Left renal pelvis (tissue), 4 donors: ENCODE measurements at regions not wholly inside any gene's neighbourhood (a gene's known extent, or its start where the extent isn't known, plus 50 kb on each side); places are given as distances from the start of the nearest gene placed in this dataset.
A peak's percentile ranks its signal among the peaks of the same experiment; 100 is the strongest.

Source experiments
- DNase-seq, 4 donors: peaks; one replicate each; pipeline ENCODE4 v3.0.0-alpha.2; 2013; ENCODE audit warnings: low read depth in 4 of 4, low spot score in 3 of 4

DNA sequence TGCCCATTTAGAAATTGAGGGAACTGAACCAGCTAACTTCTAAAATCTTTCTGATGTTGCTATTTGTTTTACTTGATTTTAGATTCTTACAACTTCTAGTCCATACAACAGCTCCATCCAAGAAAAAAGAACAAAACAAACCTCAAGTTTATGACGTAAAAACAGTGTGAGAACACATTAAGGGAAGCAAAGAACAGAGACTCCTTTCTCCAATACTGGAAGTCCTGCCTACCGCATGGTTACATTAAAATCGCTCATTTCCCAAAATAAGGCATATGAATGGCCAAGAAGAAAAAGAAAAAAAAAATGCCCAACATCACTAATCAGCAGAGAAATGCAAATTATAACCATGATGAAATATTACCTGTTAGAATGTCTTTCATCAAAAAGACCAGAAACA lies 110.0 kb downstream of the TRIB2 start:
- DNase-seq = no peak

DNA sequence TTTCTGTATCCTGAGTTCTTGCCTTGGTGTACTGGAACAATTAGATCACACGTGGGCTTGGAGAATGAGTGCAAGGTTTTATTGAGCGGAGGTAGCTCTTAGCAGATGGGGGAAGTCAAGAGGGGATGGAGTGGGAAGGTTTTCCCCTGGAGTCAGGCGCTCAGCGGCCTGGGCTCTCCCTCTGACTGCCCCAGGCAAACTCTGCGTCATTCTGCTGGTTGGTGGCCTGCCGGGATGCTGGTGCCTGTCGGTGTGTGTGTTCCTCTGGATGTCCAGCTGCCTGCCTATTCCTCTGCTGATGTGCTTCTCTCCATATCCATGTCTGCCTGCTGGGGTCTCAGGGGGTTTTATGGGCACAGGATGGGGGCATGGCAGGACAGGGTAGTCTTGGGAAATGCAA lies 111.0 kb downstream of the TRIB2 start:
- no peak for DNase-seq

DNA sequence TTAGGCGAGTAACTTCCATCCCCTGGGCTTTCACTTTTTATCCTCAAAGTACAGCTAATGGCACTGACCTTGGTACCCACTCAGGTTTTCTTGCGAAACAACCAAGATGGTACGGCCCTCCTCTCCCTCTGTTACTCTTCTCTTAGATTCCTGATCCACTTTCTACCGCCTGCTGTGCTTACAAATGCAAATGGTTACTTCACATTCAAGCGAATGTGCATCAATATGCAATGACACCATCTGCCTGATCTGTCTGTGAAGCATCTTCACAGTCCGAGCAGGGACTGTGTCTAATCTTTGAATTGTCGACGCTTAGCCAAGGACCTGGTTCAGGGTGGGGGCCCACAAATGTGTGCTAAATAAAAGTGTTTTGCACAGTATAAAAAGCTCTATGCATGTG lies 112.2 kb downstream of the TRIB2 start:
- no peak for DNase-seq

DNA sequence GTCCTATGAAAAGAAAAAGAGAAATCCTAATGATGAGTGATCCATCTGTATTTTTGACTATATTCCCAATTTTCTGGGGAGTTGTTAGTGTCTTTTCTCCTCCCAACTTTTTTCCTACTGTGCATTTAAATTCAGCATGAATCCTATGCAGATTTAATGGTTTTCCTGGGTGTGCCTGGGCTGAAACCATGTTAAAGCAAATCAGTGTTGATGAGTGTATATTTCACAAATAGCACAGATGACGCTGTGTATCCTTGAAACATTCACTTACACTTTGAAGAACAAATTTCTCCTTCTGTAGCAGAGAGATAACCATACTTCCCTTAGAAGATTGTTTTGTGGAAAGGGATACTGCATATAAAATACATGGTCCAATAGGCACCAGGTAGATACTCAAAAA lies 114.3 kb downstream of the TRIB2 start:
- DNase-seq = no peak

DNA sequence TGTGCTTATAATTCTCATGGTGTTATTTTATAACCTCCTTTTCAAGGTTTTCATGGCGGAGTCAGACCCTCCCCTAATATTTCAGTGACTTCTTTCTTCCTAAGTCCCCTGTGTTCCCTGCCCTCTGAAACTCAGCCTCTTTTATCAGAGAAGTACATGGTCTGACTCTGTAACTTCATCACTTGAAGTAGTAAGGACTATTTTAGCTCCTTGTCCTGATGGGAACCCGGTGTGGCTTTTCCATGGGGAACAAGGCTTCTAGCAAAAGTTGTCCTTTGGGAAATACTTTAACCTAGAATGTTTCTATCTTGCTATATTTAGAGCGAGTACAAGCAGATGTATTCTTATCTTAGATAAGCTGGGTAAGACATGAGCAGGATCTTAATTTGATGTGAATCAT lies 117.5 kb downstream of the TRIB2 start:
- DNase-seq = no peak

DNA sequence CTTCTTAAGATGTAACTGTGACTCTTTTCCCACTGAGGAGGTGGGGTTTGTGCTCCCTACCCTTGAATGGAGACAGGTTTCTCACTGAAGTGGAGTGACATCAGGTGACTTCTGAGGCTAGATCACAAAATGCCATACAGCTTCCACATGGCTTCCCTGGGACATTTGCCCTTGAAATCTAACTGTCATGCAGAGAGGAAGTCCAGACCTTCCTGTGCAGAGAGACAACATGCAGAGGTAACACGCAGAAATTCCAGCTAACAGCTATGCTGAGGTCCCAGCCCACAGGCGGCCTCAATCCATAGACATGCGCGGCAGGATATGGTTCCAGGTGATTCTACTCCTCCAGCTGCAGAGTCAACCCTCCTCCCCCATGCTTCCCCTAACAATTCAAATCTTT lies 119.0 kb downstream of the TRIB2 start:
- DNase-seq = no peak

DNA sequence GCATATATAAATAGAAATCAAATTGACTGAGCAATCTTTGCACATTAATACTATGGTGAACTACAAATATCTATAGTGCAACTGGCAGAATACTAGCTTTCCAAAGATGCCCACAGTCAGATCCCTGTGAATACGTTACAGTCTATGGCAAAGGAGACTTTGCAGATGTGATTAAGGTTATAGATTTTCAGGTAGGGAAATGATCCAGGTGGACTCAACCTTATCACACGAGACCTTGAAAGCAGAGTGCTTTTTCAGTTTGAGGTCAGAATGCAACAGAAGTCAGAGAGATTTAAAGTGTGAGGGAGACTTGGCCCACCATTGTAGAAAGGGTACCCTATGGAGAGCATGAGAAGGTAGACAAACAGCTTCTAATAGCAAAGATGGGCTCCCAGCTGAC lies 122.6 kb downstream of the TRIB2 start:
- DNase-seq = no peak

DNA sequence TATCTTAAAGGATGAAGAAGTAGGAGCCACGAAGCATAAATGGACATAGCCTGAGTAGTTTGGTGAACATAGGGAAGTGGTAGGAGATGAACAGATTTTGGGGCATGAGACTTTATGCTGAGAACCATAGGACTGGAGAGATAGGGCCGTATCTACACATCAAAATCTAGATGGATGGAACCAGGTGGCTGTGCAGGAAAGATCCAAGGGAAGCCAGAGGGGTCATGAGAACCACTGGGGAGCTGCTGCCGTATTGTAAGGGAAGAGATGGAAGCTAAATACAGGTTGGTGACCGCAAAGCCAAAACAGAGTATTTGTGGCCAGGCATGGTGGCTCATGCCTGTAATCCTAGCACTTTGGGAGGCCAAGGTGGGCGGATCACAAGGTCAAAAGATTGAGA lies 124.3 kb downstream of the TRIB2 start:
- DNase-seq = no peak

DNA sequence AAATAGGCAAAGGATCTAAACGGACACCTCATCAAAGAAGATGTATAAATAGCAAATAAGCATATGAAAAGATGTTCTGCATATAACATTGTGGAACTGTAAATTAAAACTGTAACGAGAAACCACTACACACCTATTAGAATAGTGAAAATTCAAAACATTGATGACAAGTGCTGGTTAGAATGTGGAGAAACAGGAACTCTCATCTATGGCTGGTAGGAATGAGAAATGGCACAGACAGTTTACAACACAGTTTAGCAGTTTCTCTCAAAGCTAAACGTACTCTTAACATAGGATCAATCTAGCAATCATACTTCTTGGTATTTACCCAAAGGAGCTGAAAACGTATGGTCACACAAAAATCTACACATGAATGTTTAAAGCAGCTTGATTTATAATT lies 126.2 kb downstream of the TRIB2 start:
- DNase-seq = no peak

DNA sequence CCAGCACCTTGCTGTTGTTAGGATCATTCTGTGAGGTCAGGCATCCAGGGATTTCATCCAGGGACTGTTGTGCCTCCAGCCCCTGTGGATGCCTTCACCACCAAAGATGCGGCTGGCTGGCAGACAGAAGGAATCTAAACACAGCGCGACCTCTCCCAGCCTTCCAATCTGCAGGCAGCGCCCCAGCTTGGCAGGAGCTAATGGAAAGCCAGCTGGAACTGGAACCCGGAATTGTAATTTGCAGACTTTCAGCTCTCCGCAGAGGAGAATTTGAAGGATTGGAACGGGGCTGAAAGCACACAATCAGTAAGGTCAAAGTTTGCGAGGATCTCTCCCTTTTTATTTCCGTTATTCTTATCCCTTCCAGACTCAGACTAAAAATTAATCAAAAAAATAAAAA lies 127.8 kb downstream of the TRIB2 start:
- DNase-seq = no peak

DNA sequence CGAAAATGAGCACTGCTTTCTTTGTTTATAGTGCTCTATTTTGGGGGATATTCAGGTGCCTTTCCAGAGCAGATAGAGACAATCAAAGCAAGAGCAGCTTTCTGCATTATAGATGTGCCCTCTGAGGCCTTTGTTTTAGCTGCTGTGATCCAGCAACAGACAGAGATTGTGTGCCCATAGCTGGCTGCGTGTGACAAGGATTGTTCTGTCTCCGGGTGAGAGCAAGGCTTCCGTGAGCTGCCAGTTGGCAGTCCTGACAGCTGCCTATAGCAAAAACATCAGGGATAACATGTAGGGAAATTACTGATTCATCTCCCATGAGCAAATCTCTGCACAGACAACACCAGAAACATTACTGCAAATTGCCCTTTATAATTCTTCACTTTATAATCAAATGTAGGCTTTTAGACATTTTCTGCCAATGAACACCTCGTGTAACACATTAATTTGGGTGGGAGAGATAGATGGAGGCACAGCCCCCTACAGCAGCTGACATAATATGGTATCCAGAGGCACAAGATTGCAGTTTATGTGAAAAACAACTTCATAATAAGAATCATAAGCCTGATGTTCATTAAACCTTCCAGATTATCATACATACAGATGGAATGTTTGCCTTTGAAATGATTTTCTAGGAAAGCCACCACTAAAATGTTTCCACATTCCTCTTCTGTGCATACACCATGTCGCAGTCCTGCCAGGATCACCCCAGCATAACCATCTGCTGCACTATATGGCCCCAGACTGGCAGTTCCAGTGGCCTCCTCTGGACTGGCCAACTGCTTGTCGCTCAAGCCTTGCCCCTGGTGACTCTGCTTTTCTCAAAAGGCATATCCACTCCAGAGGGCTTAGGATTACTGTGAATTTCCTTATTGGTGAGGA lies 131.2 kb downstream of the TRIB2 start:
- DNase-seq = no peak

DNA sequence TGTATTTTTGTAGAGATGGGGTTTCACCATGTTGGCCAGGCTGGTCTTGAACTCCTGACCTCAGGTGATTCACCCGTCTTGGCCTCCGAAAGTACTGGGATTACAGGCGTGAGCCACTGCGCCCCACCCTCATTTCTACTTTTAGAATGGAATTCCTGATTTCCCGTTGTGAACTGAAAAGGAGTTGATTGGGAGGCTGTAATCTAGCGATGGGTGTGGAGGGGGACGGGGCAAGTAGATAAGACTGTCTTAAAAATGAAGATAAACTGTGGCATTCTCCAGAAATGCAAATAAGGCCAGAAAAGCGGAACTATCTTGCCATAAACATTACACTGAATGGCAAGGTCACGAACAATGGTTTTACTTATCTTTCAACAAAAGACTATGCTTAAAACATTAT lies 135.4 kb downstream of the TRIB2 start:
- no peak for DNase-seq

DNA sequence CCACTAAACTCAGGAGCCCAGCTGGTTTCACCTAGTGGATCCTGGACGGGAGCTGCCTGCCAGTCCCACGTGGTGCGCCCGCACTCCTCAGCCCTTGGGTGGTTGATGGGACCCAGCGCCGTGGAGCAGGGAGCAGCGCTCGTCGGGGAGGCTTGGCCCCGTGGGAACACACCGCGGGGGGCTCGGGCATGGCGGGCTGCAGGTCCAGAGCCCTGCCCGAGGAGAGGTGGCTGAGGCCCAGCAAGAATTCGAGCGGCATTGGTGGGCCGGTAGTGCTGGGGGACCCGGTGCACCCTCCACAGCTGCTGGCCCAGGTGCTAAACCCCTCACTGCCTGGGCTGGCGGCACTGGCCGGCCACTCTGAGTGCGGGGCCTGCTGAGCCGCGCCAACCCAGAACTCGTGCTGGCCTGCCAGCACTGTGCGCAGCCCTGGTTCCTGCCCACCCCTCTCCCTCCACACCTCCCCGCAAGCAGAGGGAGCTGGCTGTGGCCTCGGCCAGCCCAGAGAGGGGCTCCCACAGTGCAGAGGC lies 137.3 kb downstream of the TRIB2 start:
- no peak for DNase-seq

DNA sequence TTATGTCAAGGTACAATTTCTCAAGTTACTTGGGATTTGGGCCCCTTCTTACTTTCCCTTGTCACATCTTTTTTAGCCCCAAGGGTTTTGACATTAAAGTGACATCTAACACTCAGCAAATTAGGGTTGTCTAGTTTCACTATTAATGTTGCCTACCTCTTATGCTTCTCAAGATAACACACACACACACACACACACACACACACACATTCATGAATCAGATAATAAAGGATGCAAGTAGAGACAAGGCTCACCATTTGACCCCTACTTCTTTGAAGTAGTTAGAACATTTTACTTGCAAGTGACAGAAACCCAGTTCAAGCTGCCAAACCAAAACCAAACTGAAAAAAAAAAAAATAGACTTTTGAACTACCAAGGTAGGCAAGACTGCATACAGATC lies 138.8 kb downstream of the TRIB2 start:
- DNase-seq = no peak

DNA sequence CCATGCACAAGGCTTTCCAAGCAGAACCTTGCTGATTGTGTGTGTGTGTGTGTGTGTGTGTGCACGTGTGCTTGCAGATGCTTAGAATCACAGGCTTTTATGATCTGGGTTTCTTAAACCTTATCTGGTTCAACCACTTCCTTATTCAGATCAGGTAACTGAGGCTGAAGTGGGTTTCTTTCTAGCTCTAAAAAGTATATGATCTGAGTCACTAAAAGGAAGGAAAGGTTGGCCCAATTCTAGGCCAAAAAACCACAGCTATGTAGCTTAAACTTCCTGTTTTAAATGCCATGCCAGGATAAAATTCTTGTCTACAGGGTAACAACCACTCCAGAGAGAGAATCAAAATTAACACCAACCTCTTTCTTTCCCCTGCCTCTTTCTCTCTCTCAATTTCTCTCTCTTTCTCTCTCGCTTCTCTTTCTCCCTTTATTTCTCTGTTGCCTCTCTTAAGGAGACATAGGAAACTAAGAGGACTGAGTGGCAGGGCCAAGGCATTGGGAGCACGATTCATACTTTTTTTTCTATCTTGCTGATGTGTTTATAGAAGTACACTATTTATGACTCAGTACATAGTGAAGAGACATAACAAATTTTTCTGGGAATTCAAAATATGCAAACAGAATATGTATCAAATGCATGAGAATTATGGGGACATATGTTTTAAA lies 140.3 kb downstream of the TRIB2 start:
- no peak for DNase-seq

DNA sequence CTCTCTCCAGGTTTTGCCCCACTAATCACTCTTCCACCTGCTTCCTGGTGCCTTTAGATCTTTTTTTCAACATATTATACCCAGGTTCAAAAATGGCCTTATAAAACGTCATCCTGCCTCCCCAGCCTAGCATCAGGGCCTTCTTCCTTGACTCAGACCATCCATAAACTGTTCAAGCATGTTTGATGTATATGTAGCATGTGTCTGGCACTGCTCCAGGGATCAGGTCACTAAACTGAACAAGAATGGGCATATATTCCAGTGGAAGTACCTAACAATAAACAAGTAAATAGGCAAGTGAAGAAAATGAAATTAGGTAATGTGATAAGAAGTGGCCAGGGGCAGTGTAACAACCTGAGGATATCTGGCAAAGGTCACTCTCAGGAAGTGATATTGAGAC lies 141.2 kb downstream of the TRIB2 start:
- no peak for DNase-seq

DNA sequence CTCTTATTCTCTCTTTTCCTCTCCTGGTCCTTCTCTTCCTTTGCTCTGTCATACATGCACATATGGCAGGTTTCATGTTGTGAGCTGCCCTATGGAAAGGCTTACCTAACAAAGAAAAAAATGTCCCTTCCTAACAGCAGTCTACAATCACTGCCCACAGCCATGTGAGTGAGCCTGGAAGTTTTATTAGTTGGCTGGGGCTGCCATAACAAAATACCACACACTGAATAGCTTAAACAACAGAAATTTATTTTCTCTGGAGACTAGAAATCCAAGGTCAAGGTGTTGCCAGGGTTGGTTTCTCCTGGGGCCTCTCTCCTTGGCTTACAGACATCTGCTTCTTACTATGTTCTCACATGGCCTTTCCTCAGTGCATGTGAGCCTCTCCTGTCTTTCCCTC lies 142.1 kb downstream of the TRIB2 start:
- DNase-seq = no peak

DNA sequence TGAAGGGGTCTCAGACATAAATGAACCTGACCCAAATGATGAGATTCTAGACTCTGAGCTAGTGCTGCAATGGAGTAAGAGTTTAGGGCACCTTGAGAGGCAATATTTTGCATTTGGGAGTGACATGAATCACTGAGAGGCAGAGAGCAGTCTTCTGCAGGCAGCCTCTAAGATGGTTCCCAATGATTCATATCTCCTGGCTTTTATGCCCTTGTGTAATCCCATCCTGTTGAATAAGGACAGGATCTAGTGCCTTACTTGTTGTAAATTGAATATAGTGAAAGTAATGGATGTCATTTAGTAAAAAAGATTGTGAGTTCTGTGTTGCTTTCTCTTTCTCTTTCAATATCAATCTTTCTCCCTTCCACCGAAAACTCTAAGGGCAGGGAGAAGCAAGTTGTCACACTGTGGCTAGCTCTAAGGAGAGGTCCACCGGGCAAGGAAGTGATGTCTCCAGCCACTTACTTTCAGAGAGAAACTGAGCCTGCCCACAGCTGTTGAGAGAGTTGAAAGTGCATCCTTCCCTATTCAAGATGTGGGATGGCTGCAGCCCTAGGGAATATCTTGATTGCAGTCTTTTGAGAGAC lies 144.7 kb downstream of the TRIB2 start:
- DNase-seq = no peak

DNA sequence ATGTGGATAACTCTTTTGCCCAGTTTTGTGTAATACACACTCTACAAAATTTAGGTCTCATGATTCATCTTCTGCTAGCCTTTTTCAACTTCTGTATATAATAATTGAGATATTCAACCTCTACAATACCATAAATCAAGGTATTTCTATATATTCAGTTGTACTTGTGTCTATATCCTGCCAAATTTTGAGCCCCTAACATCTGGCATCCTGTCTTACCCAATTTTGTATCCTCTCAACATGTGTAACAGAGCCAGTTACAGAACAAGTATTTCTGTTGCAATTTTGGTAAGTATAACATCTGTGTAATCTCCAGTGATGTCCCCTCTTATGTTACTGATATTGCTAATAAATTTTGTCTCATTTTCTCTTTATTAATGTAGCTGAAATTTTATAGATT lies 145.8 kb downstream of the TRIB2 start:
- DNase-seq = no peak

DNA sequence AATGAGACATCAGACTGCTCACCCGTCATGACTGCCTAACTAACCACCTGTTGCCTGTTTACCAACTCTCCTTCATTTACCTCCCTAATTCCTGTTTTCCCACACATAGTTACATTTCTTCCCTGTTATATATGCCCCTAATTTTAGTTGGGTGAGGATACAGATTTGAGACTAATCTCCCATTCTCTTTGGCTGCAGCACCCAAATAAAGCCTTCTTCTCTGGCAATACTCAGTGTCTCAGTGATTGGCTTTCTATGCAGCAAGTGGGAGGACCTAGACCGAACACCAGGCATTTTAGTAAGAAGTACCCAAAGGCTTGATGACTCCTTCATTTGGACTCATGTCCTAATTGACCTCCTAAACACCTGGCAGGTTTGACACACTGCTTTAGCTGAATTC lies 147.2 kb downstream of the TRIB2 start:
- DNase-seq = no peak

DNA sequence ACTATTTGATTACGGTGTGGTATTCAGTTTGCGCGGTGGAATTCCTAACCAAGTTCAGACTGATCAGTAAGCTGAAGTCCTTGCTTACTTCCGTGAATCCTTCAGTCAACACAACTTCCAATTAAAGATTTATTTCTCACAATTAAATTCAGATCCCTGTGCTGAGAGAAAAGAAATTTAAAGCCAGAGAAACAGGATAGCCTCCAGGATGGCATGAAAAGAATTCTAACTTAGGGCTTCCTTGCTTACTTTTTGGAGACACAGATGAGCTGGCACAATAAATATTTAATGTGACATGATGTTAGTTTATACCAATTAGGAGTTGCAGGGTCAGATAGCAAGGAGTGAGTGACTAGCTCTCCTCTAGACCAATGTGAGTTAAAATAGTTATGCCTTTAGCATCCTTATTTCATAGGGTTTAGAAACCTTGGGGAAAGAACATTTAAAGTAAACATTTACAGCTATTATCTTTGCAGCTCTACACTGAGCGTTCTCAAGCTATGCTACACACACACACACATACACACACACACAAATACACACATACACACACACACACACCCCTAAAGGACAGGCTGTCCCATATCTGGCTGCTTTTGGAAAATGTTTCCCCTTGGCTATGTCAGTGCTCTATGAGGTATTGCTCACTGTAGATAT lies 151.0 kb downstream of the TRIB2 start:
- peak in 1 of 4 donors; percentile 19 for DNase-seq
